DMS 273 (cell line): ENCODE measurements at regions not wholly inside any gene's neighbourhood (a gene's known extent, or its start where the extent isn't known, plus 50 kb on each side); places are given as distances from the start of the nearest gene placed in this dataset.
"Not testable (repeated sequence)": the region's sequence is repeated elsewhere in the genome, so short reads cannot be mapped to it uniquely, and the experiment has no call there.

Experiments used
- DNase-seq: peaks from one replicate; lab custom pipeline; 2025; ENCODE audit not compliant: unreplicated experiment; lab: John Stamatoyannopoulos, UW

DNA sequence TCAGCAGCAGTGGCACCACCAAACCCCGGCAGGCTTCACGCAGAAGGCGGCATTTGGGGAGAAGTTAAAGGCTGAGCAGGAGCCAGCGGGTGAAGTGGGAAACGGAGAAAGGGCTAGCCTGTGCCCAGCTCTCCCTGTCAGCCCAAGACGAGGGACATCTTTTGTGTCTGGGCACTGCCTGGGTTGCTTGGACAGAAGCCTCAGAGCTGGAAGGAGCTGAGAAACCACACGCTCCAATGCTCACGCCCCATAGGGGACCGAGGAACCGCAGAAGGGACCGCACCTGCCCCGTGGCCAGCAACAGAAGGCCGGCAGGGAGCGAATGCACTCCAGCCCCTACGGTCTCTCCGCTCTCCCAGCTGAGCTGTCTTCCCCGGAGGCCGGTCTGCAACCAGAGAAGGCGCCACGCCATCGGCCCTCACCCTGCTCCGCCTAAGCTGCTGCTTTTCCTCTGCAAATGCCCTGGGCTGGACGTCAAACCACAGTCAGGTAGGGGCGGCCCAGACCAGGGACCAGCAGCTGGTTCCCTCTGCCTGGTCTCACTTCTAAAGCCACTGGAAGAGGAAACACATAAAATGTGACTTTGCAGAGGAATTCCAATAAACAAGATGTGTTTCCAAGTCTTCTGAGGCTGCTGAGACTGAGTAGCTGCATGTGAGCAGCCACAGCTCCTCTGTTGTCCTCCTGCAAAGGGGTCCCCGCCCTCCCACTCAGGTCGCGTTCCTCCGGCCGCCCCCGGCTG is 182.4 kb upstream of the ZNF469 start:
- not testable (repeated sequence) for DNase-seq

- no peak for DNase-seq
Measured at GRCh38 chr16:88200896-88201185, 181.9 kb upstream of the ZNF469 start.

- not testable (repeated sequence) for DNase-seq
Measured at GRCh38 chr16:88201611-88202010, 181.1 kb upstream of the ZNF469 start.

- no peak for DNase-seq
Measured at GRCh38 chr16:88202207-88202745, 180.5 kb upstream of the ZNF469 start.

- DNase-seq, result not testable (repeated sequence)
Measured at GRCh38 chr16:88202856-88203681, 179.7 kb upstream of the ZNF469 start.

GRCh38 chr16:88204131-88205110 is 178.3 kb upstream of the ZNF469 start:
- DNase-seq, result not testable (repeated sequence)

- DNase-seq, result not testable (repeated sequence)
Measured at GRCh38 chr16:88205482-88205881, 177.3 kb upstream of the ZNF469 start.

GRCh38 chr16:88206006-88206405 is 176.8 kb upstream of the ZNF469 start:
- not testable (repeated sequence) for DNase-seq

DNA sequence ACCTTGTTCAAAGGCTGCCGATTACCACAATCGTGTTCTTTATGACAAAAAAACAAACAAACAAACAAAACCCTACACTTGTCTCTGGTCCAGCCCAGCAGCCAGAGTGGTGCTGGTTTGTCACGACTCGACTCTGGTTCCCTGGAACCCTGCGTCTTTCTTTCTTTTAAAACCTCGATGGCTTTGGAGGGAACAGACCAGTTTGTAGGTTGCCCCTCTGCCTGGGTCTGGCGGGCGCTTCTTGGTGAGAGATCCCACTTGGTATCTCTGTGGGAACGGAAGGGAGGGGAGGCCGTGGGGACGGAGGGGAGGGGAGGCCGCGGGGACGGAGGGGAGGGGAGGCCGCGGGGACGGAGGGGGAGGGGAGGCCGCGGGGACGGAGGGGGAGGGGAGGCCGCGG is 176.2 kb upstream of the ZNF469 start:
- DNase-seq, result not testable (repeated sequence)

DNA sequence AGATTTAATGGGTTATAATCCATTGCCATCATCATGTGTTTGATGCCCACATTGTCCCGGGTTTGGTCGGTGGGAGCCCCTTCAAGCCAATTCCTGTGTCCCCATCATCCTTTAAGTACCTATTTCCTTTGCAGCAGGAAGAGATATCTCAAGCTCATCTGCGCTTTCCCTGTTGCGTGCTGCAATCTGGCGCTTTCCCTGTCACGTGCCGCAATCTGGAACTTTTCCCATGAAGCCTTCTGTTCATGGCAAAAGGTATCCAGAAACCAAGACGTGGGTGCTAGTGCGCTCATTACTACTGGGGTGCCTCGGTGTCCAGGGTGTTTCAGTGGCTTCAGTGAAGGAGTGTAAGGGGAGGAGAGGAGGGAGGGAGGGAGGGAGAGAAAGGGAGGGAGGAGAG is 174.6 kb upstream of the ZNF469 start:
- peak; percentile 75 for DNase-seq

DNA sequence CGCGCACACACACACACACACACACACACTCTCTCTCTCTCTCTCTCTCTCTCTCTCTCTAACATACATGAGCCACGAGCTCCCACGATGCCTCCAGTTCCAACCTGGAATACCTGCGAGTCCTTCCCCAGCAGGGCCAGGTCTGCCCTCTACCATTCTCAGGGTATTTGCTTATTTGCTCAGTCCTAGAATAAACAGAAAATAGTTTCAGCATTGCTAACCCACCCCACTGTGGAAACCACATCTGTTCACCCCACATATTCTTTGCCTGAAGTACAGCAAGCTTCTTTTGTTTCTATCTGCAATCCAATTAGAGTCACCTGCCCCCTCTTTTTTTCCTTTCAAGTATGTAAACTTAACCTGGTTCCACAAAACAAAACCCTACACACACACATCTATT is 174.0 kb upstream of the ZNF469 start:
- not testable (repeated sequence) for DNase-seq

- DNase-seq, result not testable (repeated sequence)
Measured at GRCh38 chr16:88209579-88209978, 173.2 kb upstream of the ZNF469 start.

GRCh38 chr16:88213937-88214336 is 168.8 kb upstream of the ZNF469 start:
- not testable (repeated sequence) for DNase-seq

DNA sequence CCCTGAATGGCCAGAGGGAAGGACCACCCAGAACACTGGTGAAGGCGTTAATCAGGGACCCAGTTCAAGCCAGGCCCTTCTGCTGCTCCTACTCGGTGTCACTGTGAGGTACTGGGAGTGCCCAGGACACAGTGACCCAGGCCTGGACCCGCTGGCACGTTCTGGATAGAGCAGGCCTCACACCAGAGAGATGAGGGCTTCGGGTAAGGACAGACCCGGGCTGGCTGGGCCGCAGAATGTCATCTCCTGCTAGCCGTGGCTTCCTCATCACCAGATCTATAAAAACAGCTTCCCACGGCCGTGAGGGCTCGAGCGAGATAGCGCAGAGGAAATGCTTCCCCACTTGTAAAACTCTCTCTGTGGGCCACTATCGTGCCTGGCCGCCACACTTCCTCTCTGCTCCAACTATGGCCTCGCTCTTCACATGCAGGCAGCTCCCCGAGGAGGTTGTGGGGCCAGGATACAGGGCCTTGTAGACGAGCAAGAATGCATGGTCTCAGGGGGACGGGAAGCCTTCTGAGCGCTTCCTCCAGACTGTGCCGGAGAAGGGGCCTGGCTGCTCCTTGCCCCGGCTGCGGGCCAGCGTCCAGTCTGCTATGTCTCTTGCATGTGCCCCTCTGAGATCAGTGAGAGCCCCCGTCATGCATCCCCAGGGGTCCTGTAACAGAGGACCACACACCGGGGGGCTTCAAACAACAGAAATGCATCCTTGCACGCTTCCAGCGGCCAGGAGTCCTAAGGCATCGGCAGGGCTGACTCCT is 161.6 kb upstream of the ZNF469 start:
- not testable (repeated sequence) for DNase-seq

- not testable (repeated sequence) for DNase-seq
Measured at GRCh38 chr16:88223696-88224095, 159.1 kb upstream of the ZNF469 start.

DNA sequence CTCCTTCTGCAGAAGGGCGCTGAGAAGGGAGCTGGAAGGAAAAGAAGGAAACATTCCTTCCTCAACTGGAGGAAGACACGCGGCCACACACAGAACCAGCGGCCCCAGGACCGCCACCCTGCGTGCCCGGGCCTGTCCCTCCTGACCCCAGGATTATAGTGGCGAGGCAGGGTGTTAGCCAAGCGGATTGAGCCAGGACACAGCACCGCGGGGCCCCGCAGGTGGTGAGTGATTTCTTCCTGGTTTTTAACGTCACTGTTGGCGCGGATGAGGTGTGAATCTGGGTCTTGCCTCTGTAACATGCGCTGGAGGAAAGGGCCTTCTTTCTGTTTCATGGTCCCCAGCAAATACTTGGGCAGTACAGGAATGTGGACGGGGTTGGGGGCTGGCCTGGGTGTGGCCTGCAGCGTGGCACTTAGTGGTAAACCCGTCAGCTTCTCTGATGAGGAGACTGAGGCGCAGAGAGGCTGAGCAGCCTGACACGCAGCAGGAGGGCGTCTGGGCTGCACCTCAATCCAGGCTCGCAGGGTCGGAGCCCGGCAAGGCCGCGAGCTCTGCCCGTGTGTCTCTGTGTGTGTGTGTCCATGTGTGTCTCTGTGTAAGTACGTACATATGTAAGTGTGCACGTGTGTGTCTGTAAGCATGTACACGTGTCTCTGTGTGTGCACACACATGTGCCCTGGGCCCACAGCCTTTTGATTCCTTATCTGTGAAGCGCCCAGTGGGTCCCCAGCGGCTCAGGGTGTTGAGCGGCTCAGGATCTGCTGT is 158.4 kb upstream of the ZNF469 start:
- DNase-seq, result not testable (repeated sequence)

DNA sequence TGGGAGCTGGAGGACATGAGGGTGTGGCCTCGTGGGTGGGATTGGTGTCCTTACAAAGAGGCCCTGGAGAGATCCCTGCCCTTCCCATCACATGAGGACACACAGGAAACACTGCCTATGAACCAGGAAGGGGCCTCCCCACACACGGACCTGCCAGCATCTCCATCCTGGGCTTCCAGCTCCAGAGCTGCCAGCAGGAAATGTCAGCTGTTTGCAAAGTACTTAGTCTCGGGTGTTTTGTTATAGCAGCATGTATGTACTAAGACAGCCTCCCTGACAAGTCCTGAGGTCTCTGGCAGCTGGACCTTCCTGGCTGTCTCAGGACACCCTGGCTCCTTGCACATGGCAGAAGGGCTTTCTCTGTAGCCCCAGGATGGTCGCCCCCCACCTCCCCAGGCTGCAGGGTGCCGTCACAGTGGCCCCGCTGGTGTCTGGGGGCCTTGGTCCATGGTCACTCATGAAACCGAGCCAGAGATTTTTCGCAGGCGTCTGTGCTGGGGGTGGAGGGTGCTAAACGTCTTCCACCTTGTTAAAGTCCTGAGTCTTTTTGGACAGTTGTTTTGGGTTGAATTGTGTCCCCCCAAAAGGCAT is 157.0 kb upstream of the ZNF469 start:
- not testable (repeated sequence) for DNase-seq

DNA sequence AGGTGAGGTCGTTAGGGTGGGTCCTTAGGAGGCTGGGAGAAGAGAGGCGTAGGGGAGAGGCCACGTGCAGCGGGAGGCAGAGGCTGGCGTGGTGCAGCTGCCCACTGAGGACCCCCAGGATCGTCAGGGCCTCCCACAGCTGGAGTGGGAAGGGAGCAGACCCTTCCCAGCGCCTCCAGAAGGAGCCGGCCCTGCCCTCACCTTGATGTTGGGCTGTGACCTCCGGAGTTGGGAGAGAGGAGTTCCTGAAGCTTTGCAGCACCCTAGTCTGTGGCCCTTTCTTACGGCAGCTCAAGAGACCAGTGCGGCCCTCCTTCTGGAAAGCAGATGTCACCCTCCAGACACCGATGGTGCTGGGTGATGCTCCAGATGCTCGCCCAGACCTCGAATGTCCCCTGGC is 156.5 kb upstream of the ZNF469 start:
- DNase-seq, result not testable (repeated sequence)
